PC-9 (cell line): ENCODE measurements at regions not wholly inside any gene's neighbourhood (a gene's known extent, or its start where the extent isn't known, plus 50 kb on each side); places are given as distances from the start of the nearest gene placed in this dataset.

Source experiments
- BruUV-seq: library from RNA; stranded (reverse); fragments of 400-500 nt; replicated peaks from 2 replicates; lab custom pipeline; 2021; lab: Mats Ljungman, UMichigan
- CTCF ChIA-PET: fragments of 300-600 bp; sonication (Branson Sonifier 250); formaldehyde crosslinking; loops from one replicate; lab custom pipeline; 2022; ENCODE audit warnings: antibody characterized with exemption; lab: Charles Lee
- POLR2A ChIA-PET: fragments of 300-600 bp; sonication (Branson Sonifier 250); formaldehyde crosslinking; loops from one replicate; lab custom pipeline; 2022; ENCODE audit warnings: antibody characterized with exemption; ENCODE audit not compliant: unreplicated experiment; lab: Charles Lee
- DNase-seq, 2 experiments: peaks; one replicate each; pipeline versions ENCODE4 v3.0.0 to v3.0.0-alpha.2; 2015 to 2022; ENCODE audit warnings: mixed read lengths in 1 of 2
- H2AFZ ChIP-seq: fragments of 200-600 bp; sonication (generic); 2 replicates; pipeline ENCODE4 v1.8.1; 2017; ENCODE audit warnings: antibody characterized with exemption
- H3F3A ChIP-seq: fragments of 200-600 bp; sonication (generic); 2 replicates; pipeline ENCODE4 v1.8.1; 2017; ENCODE audit warnings: antibody characterized with exemption, mild to moderate bottlenecking, low read depth; ENCODE audit not compliant: insufficient read depth
- H3K27ac ChIP-seq: fragments of 200-600 bp; sonication (generic); 2 replicates; pipeline ENCODE4 v1.6.1; 2016; ENCODE audit warnings: mixed run types
- H3K27me3 ChIP-seq: fragments of 200-600 bp; sonication (generic); 2 replicates; pipeline ENCODE4 v1.6.1; 2016; ENCODE audit warnings: low read depth, mixed run types; ENCODE audit not compliant: insufficient read depth
- H3K36me3 ChIP-seq: fragments of 200-600 bp; sonication (generic); 2 replicates; pipeline ENCODE4 v1.6.1; 2016; ENCODE audit warnings: low read depth, mixed run types
- H3K4me1 ChIP-seq: fragments of 200-600 bp; sonication (generic); replicated peaks from 2 replicates; pipeline ENCODE4 v1.6.1; 2016; ENCODE audit warnings: mixed run types; ENCODE audit not compliant: insufficient read depth
- H3K4me2 ChIP-seq: fragments of 200-600 bp; sonication (generic); 2 replicates; pipeline ENCODE4 v1.6.1; 2017; ENCODE audit warnings: mixed run types
- H3K4me3 ChIP-seq: fragments of 200-600 bp; sonication (generic); 2 replicates; pipeline ENCODE4 v1.6.1; 2016; ENCODE audit warnings: mixed run types
- H3K79me2 ChIP-seq: fragments of 200-600 bp; sonication (generic); 2 replicates; pipeline ENCODE4 v1.6.1; 2017; ENCODE audit warnings: low read depth, mixed run types
- H3K9me2 ChIP-seq: fragments of 200-600 bp; sonication (generic); 2 replicates; pipeline ENCODE4 v1.8.1; 2017; ENCODE audit warnings: mild to moderate bottlenecking; ENCODE audit not compliant: insufficient read depth
- H3K9me3 ChIP-seq: fragments of 200-600 bp; sonication (generic); 2 replicates; pipeline ENCODE4 v1.8.1; 2016; ENCODE audit warnings: low read depth; ENCODE audit not compliant: insufficient read depth
- H4K20me1 ChIP-seq: fragments of 200-600 bp; sonication (generic); 2 replicates; pipeline ENCODE4 v1.8.1; 2017; ENCODE audit not compliant: insufficient read depth
- CTCF ChIP-seq: fragments of 200-600 bp; sonication (generic); conservative IDR thresholded peaks from 2 replicates; pipeline ENCODE4 v1.6.1; 2017; ENCODE audit warnings: mixed run types, antibody characterized with exemption, mild to moderate bottlenecking, moderate library complexity
- EZH2 ChIP-seq: fragments of 200-600 bp; sonication (generic); IDR thresholded peaks from 2 replicates; pipeline ENCODE4 v1.8.0; 2017; ENCODE audit warnings: antibody characterized with exemption, low read depth
- intact Hi-C: fragments of 100-400 bp; cut with micrococcal nuclease; formaldehyde crosslinking; loops from one replicate; pipeline ENCODE4 v1.10.0; 2022; ENCODE audit not compliant: unreplicated experiment

GRCh38 chr15:92780843-92781242 is 119.3 kb upstream of the CHD2 start:
- Histone ChIP-seq H3K27ac (no peak overlapping the region), H3K79me2 (no peaks in the 10 kb centered on the region), H3K4me1 (no peaks in the 10 kb centered on the region), H3K27me3 (no peaks in the 10 kb centered on the region), H3K9me3 (no peaks in the 10 kb centered on the region), H3K9me2 (no peaks in the 10 kb centered on the region), H4K20me1 (no peaks in the 10 kb centered on the region; the same call in 1 of the 2 replicates), H2AFZ (no peak overlapping the region), H3F3A (0 out of 2 replicates have a peak, but pooled peaks cover 3% of the 10 kb centered on the region), H3K4me3 (no peak overlapping the region), H3K36me3 (no peaks in the 10 kb centered on the region), H3K4me2 (no peak overlapping the region)
- ChIA-PET CTCF (interaction anchor here (0.6 kb wide), 1 partner anchor 258 kb away, joined by 4 read pairs; no protein-coding TSS in a partner anchor), POLR2A (no interaction called here)
- intact Hi-C loops: no loop called here
- BruUV-seq: no TSS peak
- DNase-seq: no peak
- TF ChIP-seq CTCF (no peak), EZH2 (no peak)

GRCh38 chr15:92781925-92782453 is 118.1 kb upstream of the CHD2 start:
- no TSS peak for BruUV-seq
- intact Hi-C loops: no loop called here

GRCh38 chr15:92787116-92787515 is 113.0 kb upstream of the CHD2 start:
- intact Hi-C loops: no loop called here
- Histone ChIP-seq H3K27ac (no peak overlapping the region), H3K9me3 (no peaks in the 10 kb centered on the region), H3K4me2 (no peak overlapping the region), H3K36me3 (no peaks in the 10 kb centered on the region), H3K4me3 (no peak overlapping the region), H3K4me1 (no peaks in the 10 kb centered on the region), H3K27me3 (no peaks in the 10 kb centered on the region), H3K79me2 (no peaks in the 10 kb centered on the region), H4K20me1 (no peaks in the 10 kb centered on the region; the same call in 1 of the 2 replicates), H3F3A (0 out of 2 replicates have a peak, but pooled peaks cover 3% of the 10 kb centered on the region), H2AFZ (no peak overlapping the region), H3K9me2 (no peaks in the 10 kb centered on the region)
- CTCF ChIA-PET: no interaction called here
- POLR2A ChIA-PET: no interaction called here
- TF ChIP-seq EZH2 (no peak), CTCF (no peak)
- no TSS peak for BruUV-seq
- DNase-seq: no peak

More at GRCh38 chr15:92781925-92782453, 118.1 kb upstream of the CHD2 start:
- H3K4me1 ChIP-seq: no peaks in the 10 kb centered on the region
- H3K4me2 ChIP-seq: no peak overlapping the region
- H3K36me3 ChIP-seq: no peaks in the 10 kb centered on the region
- no peaks in the 10 kb centered on the region for H3K9me3 ChIP-seq
- H3K27ac ChIP-seq: no peak overlapping the region
- no peaks in the 10 kb centered on the region for H3K27me3 ChIP-seq
- POLR2A ChIA-PET: no interaction called here
- CTCF ChIA-PET: no interaction called here
- H2AFZ ChIP-seq: no peak overlapping the region
- no peak overlapping the region for H3K4me3 ChIP-seq
- no peak for DNase-seq
- 0 out of 2 replicates have a peak, but pooled peaks cover 3% of the 10 kb centered on the region for H3F3A ChIP-seq
- H4K20me1 ChIP-seq: no peaks in the 10 kb centered on the region; the same call in 1 of the 2 replicates
- no peaks in the 10 kb centered on the region for H3K9me2 ChIP-seq
- no peaks in the 10 kb centered on the region for H3K79me2 ChIP-seq
- TF ChIP-seq EZH2 (no peak), CTCF (no peak)
